Mesodermal cell (in vitro differentiated cells): ENCODE measurements at regions not wholly inside any gene's neighbourhood (a gene's known extent, or its start where the extent isn't known, plus 50 kb on each side); places are given as distances from the start of the nearest gene placed in this dataset.
"Not testable (repeated sequence)": the region's sequence is repeated elsewhere in the genome, so short reads cannot be mapped to it uniquely, and the experiment has no call there.

Experiments
- H3K27ac ChIP-seq: 2 replicates; pipeline ENCODE4 v1.7.0; 2013; ENCODE audit warnings: mild to moderate bottlenecking, low read depth, low read length, moderate library complexity; ENCODE audit not compliant: severe bottlenecking
- H3K36me3 ChIP-seq: 2 replicates; pipeline ENCODE4 v1.7.1; 2013; ENCODE audit warnings: mild to moderate bottlenecking, low read length, moderate library complexity; ENCODE audit not compliant: control insufficient read depth, insufficient read depth
- H3K4me1 ChIP-seq: one replicate; pipeline ENCODE4 v1.7.1; 2013; ENCODE audit warnings: mild to moderate bottlenecking, low read length; ENCODE audit not compliant: insufficient read depth, control insufficient read depth, poor library complexity, severe bottlenecking
- H3K4me3 ChIP-seq: 2 replicates; pipeline ENCODE4 v1.7.0; 2013; ENCODE audit warnings: low read length, control low read depth, mild to moderate bottlenecking; ENCODE audit not compliant: insufficient read depth, poor library complexity, severe bottlenecking; ENCODE audit errors: extremely low read depth
- H3K9me3 ChIP-seq: 2 replicates; pipeline ENCODE4 v1.7.1; 2013; ENCODE audit warnings: mild to moderate bottlenecking, low read length, moderate library complexity; ENCODE audit not compliant: control insufficient read depth
- WGBS, 2 experiments: methylation state at CpG; one replicate each; pipeline ENCODE4 v1.1.5; 2013; ENCODE audit warnings: missing lambda C conversion rate in 2 of 2; ENCODE audit not compliant: insufficient coverage in 2 of 2; 5-methylcytosine and 5-hydroxymethylcytosine counted together

- H3K36me3 ChIP-seq = no peaks in the 10 kb centered on the region
- no peaks in the 10 kb centered on the region for H3K9me3 ChIP-seq
- H3K4me1 ChIP-seq = peaks cover 9% of the 10 kb centered on the region
- no peak overlapping the region for H3K27ac ChIP-seq
- WGBS, 2 experiments = no CpG with 5 or more reads among the region's 3 CpGs
- no peak overlapping the region for H3K4me3 ChIP-seq
Measured at GRCh38 chr4:175309041-175309440, 390.9 kb downstream of the ADAM29 start.

GRCh38 chr4:175325230-175325629, 407.1 kb downstream of the ADAM29 start:
- no peaks in the 10 kb centered on the region for H3K4me1 ChIP-seq
- H3K27ac ChIP-seq = no peak overlapping the region
- no peaks in the 10 kb centered on the region for H3K9me3 ChIP-seq
- WGBS, 2 experiments = 92% methylated on average over 5 of the region's 5 CpGs
- no peak overlapping the region for H3K4me3 ChIP-seq
- H3K36me3 ChIP-seq = no peaks in the 10 kb centered on the region

- Histone ChIP-seq H3K4me3 (no peak overlapping the region), H3K4me1 (no peaks in the 10 kb centered on the region), H3K9me3 (no peaks in the 10 kb centered on the region), H3K36me3 (no peaks in the 10 kb centered on the region), H3K27ac (no peak overlapping the region)
- 85 to 90% methylated on average over 2 to 3 of the region's 3 CpGs for WGBS, 2 experiments
Measured at GRCh38 chr4:175326796-175327195, 408.6 kb downstream of the ADAM29 start.

- H3K27ac ChIP-seq = no peak overlapping the region
- WGBS, 2 experiments = 92 to 100% methylated on average over 2 of the region's 2 CpGs
- H3K9me3 ChIP-seq = no peaks in the 10 kb centered on the region
- H3K36me3 ChIP-seq = no peaks in the 10 kb centered on the region
- H3K4me1 ChIP-seq = no peaks in the 10 kb centered on the region
- no peak overlapping the region for H3K4me3 ChIP-seq
Measured at GRCh38 chr4:175330236-175330635, 412.1 kb downstream of the ADAM29 start.

- Histone ChIP-seq H3K36me3 (no peaks in the 10 kb centered on the region), H3K9me3 (no peaks in the 10 kb centered on the region), H3K4me1 (no peaks in the 10 kb centered on the region), H3K4me3 (no peak overlapping the region), H3K27ac (no peak overlapping the region)
- WGBS, 2 experiments = 100% methylated on average over 2 of the region's 2 CpGs; no CpG with 5 or more reads in 1 of the 2 experiments
Measured at GRCh38 chr4:175330652-175331051, 412.5 kb downstream of the ADAM29 start.

GRCh38 chr4:175335331-175335730, 417.2 kb downstream of the ADAM29 start:
- Histone ChIP-seq H3K4me1 (no peaks in the 10 kb centered on the region), H3K27ac (no peak overlapping the region), H3K36me3 (no peaks in the 10 kb centered on the region), H3K9me3 (no peaks in the 10 kb centered on the region), H3K4me3 (no peak overlapping the region)

- not testable (repeated sequence) for H3K9me3 ChIP-seq, H3K27ac ChIP-seq, H3K36me3 ChIP-seq, H3K4me1 ChIP-seq, H3K4me3 ChIP-seq
- 100% methylated on average over 2 of the region's 5 CpGs for WGBS, 2 experiments
Measured at GRCh38 chr4:175336570-175336969, 418.4 kb downstream of the ADAM29 start.

GRCh38 chr4:175339100-175339707, 421.0 kb downstream of the ADAM29 start:
- H3K27ac ChIP-seq = no peak overlapping the region
- H3K9me3 ChIP-seq = peaks cover 6% of the 10 kb centered on the region
- no peaks in the 10 kb centered on the region for H3K4me1 ChIP-seq
- H3K4me3 ChIP-seq = no peak overlapping the region
- WGBS, 2 experiments = 80 to 100% methylated on average over 1 of the region's 1 CpG
- no peaks in the 10 kb centered on the region for H3K36me3 ChIP-seq

- 100% methylated on average over 1 of the region's 2 CpGs; no CpG with 5 or more reads in 1 of the 2 experiments for WGBS, 2 experiments
Measured at GRCh38 chr4:175341203-175341755, 423.1 kb downstream of the ADAM29 start.

GRCh38 chr4:175346376-175346775, 428.2 kb downstream of the ADAM29 start:
- H3K36me3 ChIP-seq = no peaks in the 10 kb centered on the region
- H3K4me3 ChIP-seq = no peak overlapping the region
- no CpG with 5 or more reads among the region's 2 CpGs for WGBS, 2 experiments
- H3K9me3 ChIP-seq = peaks cover 9% of the 10 kb centered on the region
- H3K27ac ChIP-seq = no peak overlapping the region
- H3K4me1 ChIP-seq = no peaks in the 10 kb centered on the region

More at GRCh38 chr4:175341203-175341755, 423.1 kb downstream of the ADAM29 start:
- Histone ChIP-seq H3K9me3 (peaks cover 9% of the 10 kb centered on the region), H3K36me3 (no peaks in the 10 kb centered on the region), H3K4me1 (no peaks in the 10 kb centered on the region), H3K4me3 (no peak overlapping the region), H3K27ac (no peak overlapping the region)

GRCh38 chr4:175350246-175350645, 432.1 kb downstream of the ADAM29 start:
- Histone ChIP-seq H3K9me3 (no peaks in the 10 kb centered on the region), H3K4me3 (no peak overlapping the region), H3K27ac (no peak overlapping the region), H3K36me3 (no peaks in the 10 kb centered on the region), H3K4me1 (no peaks in the 10 kb centered on the region)
- WGBS, 2 experiments = 78 to 89% methylated on average over 1 of the region's 3 CpGs
